ENCODE measurements at regions not wholly inside any gene's neighbourhood (a gene's known extent, or its start where the extent isn't known, plus 50 kb on each side); places are given as distances from the start of the nearest gene placed in this dataset.

DNA sequence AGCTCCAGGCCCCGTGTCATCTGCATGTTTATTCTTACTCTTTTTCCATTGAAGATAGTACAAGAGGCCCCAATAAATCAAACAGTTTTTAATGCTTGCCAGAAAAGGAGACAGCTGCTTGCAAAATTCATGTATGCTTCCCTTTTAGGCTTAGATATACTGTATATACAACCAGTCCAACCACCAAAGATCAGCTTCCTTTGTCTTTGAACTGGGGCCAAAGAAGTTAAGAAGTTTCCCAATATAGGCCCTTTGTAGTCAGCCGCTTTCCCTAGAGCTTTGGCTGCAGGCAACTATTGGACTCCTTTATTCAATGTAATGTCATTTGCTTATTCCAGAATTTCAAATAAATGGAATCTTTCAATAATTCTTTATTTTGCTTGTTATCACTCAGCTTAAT lies 1395.0 kb downstream of the GATA3 start:
- TF ChIP-seq, protein P1, sequence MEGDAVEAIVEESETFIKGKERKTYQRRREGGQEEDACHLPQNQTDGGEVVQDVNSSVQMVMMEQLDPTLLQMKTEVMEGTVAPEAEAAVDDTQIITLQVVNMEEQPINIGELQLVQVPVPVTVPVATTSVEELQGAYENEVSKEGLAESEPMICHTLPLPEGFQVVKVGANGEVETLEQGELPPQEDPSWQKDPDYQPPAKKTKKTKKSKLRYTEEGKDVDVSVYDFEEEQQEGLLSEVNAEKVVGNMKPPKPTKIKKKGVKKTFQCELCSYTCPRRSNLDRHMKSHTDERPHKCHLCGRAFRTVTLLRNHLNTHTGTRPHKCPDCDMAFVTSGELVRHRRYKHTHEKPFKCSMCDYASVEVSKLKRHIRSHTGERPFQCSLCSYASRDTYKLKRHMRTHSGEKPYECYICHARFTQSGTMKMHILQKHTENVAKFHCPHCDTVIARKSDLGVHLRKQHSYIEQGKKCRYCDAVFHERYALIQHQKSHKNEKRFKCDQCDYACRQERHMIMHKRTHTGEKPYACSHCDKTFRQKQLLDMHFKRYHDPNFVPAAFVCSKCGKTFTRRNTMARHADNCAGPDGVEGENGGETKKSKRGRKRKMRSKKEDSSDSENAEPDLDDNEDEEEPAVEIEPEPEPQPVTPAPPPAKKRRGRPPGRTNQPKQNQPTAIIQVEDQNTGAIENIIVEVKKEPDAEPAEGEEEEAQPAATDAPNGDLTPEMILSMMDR (IDR thresholded peaks at IDR 0.05) = no peak
- no peak for TF ChIP-seq POLR2A (IDR thresholded peaks at IDR 0.05)

Measured in thyroid gland (tissue), 4 donors.